ENCODE measurements at regions not wholly inside any gene's neighbourhood (a gene's known extent, or its start where the extent isn't known, plus 50 kb on each side); places are given as distances from the start of the nearest gene placed in this dataset.

GRCh38 chr3:113075588-113075987 lies 84.8 kb downstream of the GTPBP8 start:
- H3K27ac ChIP-seq (ENCODE audit: low read depth, low read length): no peak overlapping the region
- H3K9ac ChIP-seq (ENCODE audit: low read length): no peak overlapping the region
- H3K4me1 ChIP-seq (ENCODE audit: control insufficient read depth, insufficient read depth, low read length): no peaks in the 10 kb centered on the region
- no peaks in the 10 kb centered on the region for H3K27me3 ChIP-seq (ENCODE audit: control insufficient read depth, insufficient read depth, low read length)
- no peaks in the 10 kb centered on the region for H3K36me3 ChIP-seq (ENCODE audit: control insufficient read depth, insufficient read depth, low read length)
- no peak overlapping the region for H3K4me3 ChIP-seq (ENCODE audit: low read length)

GRCh38 chr3:113079218-113079961 lies 88.6 kb downstream of the GTPBP8 start:
- H3K9ac ChIP-seq (ENCODE audit: low read length): no peak overlapping the region
- no peak overlapping the region for H3K27ac ChIP-seq (ENCODE audit: low read depth, low read length)
- no peak overlapping the region for H3K4me3 ChIP-seq (ENCODE audit: low read length)
- H3K27me3 ChIP-seq (ENCODE audit: control insufficient read depth, insufficient read depth, low read length): no peaks in the 10 kb centered on the region
- no peaks in the 10 kb centered on the region for H3K36me3 ChIP-seq (ENCODE audit: control insufficient read depth, insufficient read depth, low read length)
- peaks cover 3% of the 10 kb centered on the region for H3K4me1 ChIP-seq (ENCODE audit: control insufficient read depth, insufficient read depth, low read length)

- no peak overlapping the region for H3K4me3 ChIP-seq (ENCODE audit: low read length)
- peaks cover 4% of the 10 kb centered on the region for H3K4me1 ChIP-seq (ENCODE audit: control insufficient read depth, insufficient read depth, low read length)
- H3K36me3 ChIP-seq (ENCODE audit: control insufficient read depth, insufficient read depth, low read length): no peaks in the 10 kb centered on the region
- no peak overlapping the region for H3K9ac ChIP-seq (ENCODE audit: low read length)
- no peak overlapping the region for H3K27ac ChIP-seq (ENCODE audit: low read depth, low read length)
- H3K27me3 ChIP-seq (ENCODE audit: control insufficient read depth, insufficient read depth, low read length): no peaks in the 10 kb centered on the region
Observed at GRCh38 chr3:113084777-113085176, 94.0 kb downstream of the GTPBP8 start.

- no peaks in the 10 kb centered on the region for H3K36me3 ChIP-seq (ENCODE audit: control insufficient read depth, insufficient read depth, low read length)
- H3K9ac ChIP-seq (ENCODE audit: low read length): no peak overlapping the region
- H3K27ac ChIP-seq (ENCODE audit: low read depth, low read length): no peak overlapping the region
- H3K4me3 ChIP-seq (ENCODE audit: low read length): no peak overlapping the region
- H3K27me3 ChIP-seq (ENCODE audit: control insufficient read depth, insufficient read depth, low read length): no peaks in the 10 kb centered on the region
- H3K4me1 ChIP-seq (ENCODE audit: control insufficient read depth, insufficient read depth, low read length): peaks cover 4% of the 10 kb centered on the region
Observed at GRCh38 chr3:113086560-113087461, 96.0 kb downstream of the GTPBP8 start.

- peaks cover 4% of the 10 kb centered on the region for H3K4me1 ChIP-seq (ENCODE audit: control insufficient read depth, insufficient read depth, low read length)
- no peak overlapping the region for H3K4me3 ChIP-seq (ENCODE audit: low read length)
- H3K27me3 ChIP-seq (ENCODE audit: control insufficient read depth, insufficient read depth, low read length): no peaks in the 10 kb centered on the region
- H3K9ac ChIP-seq (ENCODE audit: low read length): no peak overlapping the region
- H3K27ac ChIP-seq (ENCODE audit: low read depth, low read length): no peak overlapping the region
- no peaks in the 10 kb centered on the region for H3K36me3 ChIP-seq (ENCODE audit: control insufficient read depth, insufficient read depth, low read length)
Observed at GRCh38 chr3:113088616-113089015, 97.8 kb downstream of the GTPBP8 start.

- H3K27ac ChIP-seq (ENCODE audit: low read depth, low read length): no peak overlapping the region
- H3K36me3 ChIP-seq (ENCODE audit: control insufficient read depth, insufficient read depth, low read length): no peaks in the 10 kb centered on the region
- H3K27me3 ChIP-seq (ENCODE audit: control insufficient read depth, insufficient read depth, low read length): no peaks in the 10 kb centered on the region
- H3K9ac ChIP-seq (ENCODE audit: low read length): no peak overlapping the region
- no peak overlapping the region for H3K4me3 ChIP-seq (ENCODE audit: low read length)
- H3K4me1 ChIP-seq (ENCODE audit: control insufficient read depth, insufficient read depth, low read length): no peaks in the 10 kb centered on the region
Observed at GRCh38 chr3:113091417-113091816, 100.6 kb downstream of the GTPBP8 start.

GRCh38 chr3:113092746-113093145 lies 102.0 kb downstream of the GTPBP8 start:
- H3K36me3 ChIP-seq (ENCODE audit: control insufficient read depth, insufficient read depth, low read length): no peaks in the 10 kb centered on the region
- no peak overlapping the region for H3K27ac ChIP-seq (ENCODE audit: low read depth, low read length)
- H3K4me3 ChIP-seq (ENCODE audit: low read length): no peak overlapping the region
- H3K9ac ChIP-seq (ENCODE audit: low read length): no peak overlapping the region
- H3K4me1 ChIP-seq (ENCODE audit: control insufficient read depth, insufficient read depth, low read length): no peaks in the 10 kb centered on the region
- no peaks in the 10 kb centered on the region for H3K27me3 ChIP-seq (ENCODE audit: control insufficient read depth, insufficient read depth, low read length)

- Histone ChIP-seq H3K27ac (ENCODE audit: low read depth, low read length) (no peak overlapping the region), H3K27me3 (ENCODE audit: control insufficient read depth, insufficient read depth, low read length) (no peaks in the 10 kb centered on the region), H3K36me3 (ENCODE audit: control insufficient read depth, insufficient read depth, low read length) (no peaks in the 10 kb centered on the region)
Observed at GRCh38 chr3:113094337-113095221, 103.8 kb downstream of the GTPBP8 start.

GRCh38 chr3:113096188-113096892 lies 105.6 kb downstream of the GTPBP8 start:
- H3K9ac ChIP-seq (ENCODE audit: low read length): no peak overlapping the region
- no peaks in the 10 kb centered on the region for H3K27me3 ChIP-seq (ENCODE audit: control insufficient read depth, insufficient read depth, low read length)
- no peak overlapping the region for H3K4me3 ChIP-seq (ENCODE audit: low read length)
- H3K27ac ChIP-seq (ENCODE audit: low read depth, low read length): no peak overlapping the region
- no peaks in the 10 kb centered on the region for H3K36me3 ChIP-seq (ENCODE audit: control insufficient read depth, insufficient read depth, low read length)
- no peaks in the 10 kb centered on the region for H3K4me1 ChIP-seq (ENCODE audit: control insufficient read depth, insufficient read depth, low read length)

More at GRCh38 chr3:113094337-113095221, 103.8 kb downstream of the GTPBP8 start:
- Histone ChIP-seq H3K9ac (ENCODE audit: low read length) (no peak overlapping the region), H3K4me3 (ENCODE audit: low read length) (no peak overlapping the region), H3K4me1 (ENCODE audit: control insufficient read depth, insufficient read depth, low read length) (no peaks in the 10 kb centered on the region)

- H3K27ac ChIP-seq (ENCODE audit: low read depth, low read length): no peak overlapping the region
- no peaks in the 10 kb centered on the region for H3K36me3 ChIP-seq (ENCODE audit: control insufficient read depth, insufficient read depth, low read length)
Observed at GRCh38 chr3:113097960-113098447, 107.2 kb downstream of the GTPBP8 start.

GRCh38 chr3:113100063-113100462 lies 109.3 kb downstream of the GTPBP8 start:
- H3K27me3 ChIP-seq (ENCODE audit: control insufficient read depth, insufficient read depth, low read length): no peaks in the 10 kb centered on the region
- H3K4me3 ChIP-seq (ENCODE audit: low read length): no peak overlapping the region
- H3K27ac ChIP-seq (ENCODE audit: low read depth, low read length): no peak overlapping the region
- H3K9ac ChIP-seq (ENCODE audit: low read length): no peak overlapping the region
- H3K4me1 ChIP-seq (ENCODE audit: control insufficient read depth, insufficient read depth, low read length): peaks cover 2% of the 10 kb centered on the region
- no peaks in the 10 kb centered on the region for H3K36me3 ChIP-seq (ENCODE audit: control insufficient read depth, insufficient read depth, low read length)

More at GRCh38 chr3:113097960-113098447, 107.2 kb downstream of the GTPBP8 start:
- no peaks in the 10 kb centered on the region for H3K4me1 ChIP-seq (ENCODE audit: control insufficient read depth, insufficient read depth, low read length)
- H3K4me3 ChIP-seq (ENCODE audit: low read length): no peak overlapping the region
- no peaks in the 10 kb centered on the region for H3K27me3 ChIP-seq (ENCODE audit: control insufficient read depth, insufficient read depth, low read length)
- no peak overlapping the region for H3K9ac ChIP-seq (ENCODE audit: low read length)

Measured in rectal smooth muscle tissue (tissue), 1 donor.